Breast epithelium (tissue), 3 donors: ENCODE measurements at regions not wholly inside any gene's neighbourhood (a gene's known extent, or its start where the extent isn't known, plus 50 kb on each side); places are given as distances from the start of the nearest gene placed in this dataset.

Source experiments
- POLR2AphosphoS5 ChIP-seq, 3 donors: sonication (generic); formaldehyde crosslinking; IDR thresholded peaks; one replicate each; pipeline ENCODE4 v1.6.1; 2017; ENCODE audit warnings: antibody characterized with exemption in 3 of 3
- TF ChIP-seq, protein P1 (sequence below), 3 donors: fragments of 450-650 bp; IDR thresholded peaks; one replicate each; pipeline ENCODE4 v1.5.1; 2016 to 2017; ENCODE audit warnings: antibody characterized with exemption in 3 of 3, mild to moderate bottlenecking in 3 of 3, moderate library complexity in 3 of 3

DNA sequence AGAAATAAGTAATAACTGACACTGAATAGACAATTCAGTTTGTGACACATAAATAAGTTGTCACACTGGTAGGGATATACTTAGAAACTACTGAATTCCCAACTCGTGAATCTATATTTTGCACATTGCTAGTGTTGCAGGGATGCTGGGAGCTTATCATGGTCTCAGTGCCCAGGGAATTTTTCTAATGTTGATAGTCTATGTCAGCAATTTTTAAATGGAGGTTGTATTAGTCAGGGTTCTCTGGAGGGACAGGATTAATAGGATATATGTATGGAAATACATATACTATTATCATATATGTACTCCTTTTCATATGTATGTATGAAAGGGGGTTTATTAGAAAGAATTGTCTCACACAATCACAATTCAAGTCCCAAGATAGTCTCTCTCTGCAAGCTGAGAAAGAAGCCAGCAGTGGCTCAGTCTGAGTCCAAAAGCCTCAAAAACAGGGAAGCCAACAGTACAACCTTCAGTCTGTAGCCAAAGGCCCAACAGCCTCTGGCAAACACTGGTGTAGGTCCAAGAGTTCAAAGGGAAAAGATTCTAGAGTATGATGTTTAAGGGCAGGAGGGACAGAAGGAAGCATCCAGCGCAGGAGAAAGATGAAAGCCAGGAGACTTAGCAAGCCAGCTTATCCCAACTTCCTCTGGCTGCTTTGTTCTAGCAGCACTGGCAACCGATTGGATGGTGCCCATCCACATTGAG, 980.9 kb upstream of the GJE1 start:
- TF ChIP-seq, protein P1, sequence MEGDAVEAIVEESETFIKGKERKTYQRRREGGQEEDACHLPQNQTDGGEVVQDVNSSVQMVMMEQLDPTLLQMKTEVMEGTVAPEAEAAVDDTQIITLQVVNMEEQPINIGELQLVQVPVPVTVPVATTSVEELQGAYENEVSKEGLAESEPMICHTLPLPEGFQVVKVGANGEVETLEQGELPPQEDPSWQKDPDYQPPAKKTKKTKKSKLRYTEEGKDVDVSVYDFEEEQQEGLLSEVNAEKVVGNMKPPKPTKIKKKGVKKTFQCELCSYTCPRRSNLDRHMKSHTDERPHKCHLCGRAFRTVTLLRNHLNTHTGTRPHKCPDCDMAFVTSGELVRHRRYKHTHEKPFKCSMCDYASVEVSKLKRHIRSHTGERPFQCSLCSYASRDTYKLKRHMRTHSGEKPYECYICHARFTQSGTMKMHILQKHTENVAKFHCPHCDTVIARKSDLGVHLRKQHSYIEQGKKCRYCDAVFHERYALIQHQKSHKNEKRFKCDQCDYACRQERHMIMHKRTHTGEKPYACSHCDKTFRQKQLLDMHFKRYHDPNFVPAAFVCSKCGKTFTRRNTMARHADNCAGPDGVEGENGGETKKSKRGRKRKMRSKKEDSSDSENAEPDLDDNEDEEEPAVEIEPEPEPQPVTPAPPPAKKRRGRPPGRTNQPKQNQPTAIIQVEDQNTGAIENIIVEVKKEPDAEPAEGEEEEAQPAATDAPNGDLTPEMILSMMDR (IDR thresholded peaks at IDR 0.05), result no peak
- no peak for TF ChIP-seq POLR2AphosphoS5 (IDR thresholded peaks at IDR 0.05)
